Left lung (tissue), 4 donors: ENCODE measurements at regions not wholly inside any gene's neighbourhood (a gene's known extent, or its start where the extent isn't known, plus 50 kb on each side); places are given as distances from the start of the nearest gene placed in this dataset.
A peak's percentile ranks its signal among the peaks of the same experiment; 100 is the strongest.
"Not testable (repeated sequence)": the region's sequence is repeated elsewhere in the genome, so short reads cannot be mapped to it uniquely, and the experiment has no call there.

ENCODE experiments used
- ATAC-seq: fragments of 200-7000 bp; cut with Tn5 transposase; one replicate; pipeline ENCODE4 v1.9.1; 2020; ENCODE audit warnings: moderate library complexity
- DNase-seq, 4 donors: peaks; one replicate each; pipeline ENCODE4 v3.0.0-alpha.2; 2013 to 2020
- H3K27ac ChIP-seq, 2 donors: fragments of 200-600 bp; sonication (generic) in 1 of 2; one replicate each; pipeline versions ENCODE4 v1.5.0 to v1.8.0; 2020 to 2021
- H3K27me3 ChIP-seq, 2 donors: fragments of 200-600 bp; sonication (generic) in 1 of 2; one replicate each; pipeline versions ENCODE4 v1.5.0 to v1.8.0; 2020 to 2021
- H3K36me3 ChIP-seq, 2 donors: fragments of 200-600 bp; sonication (generic) in 1 of 2; one replicate each; pipeline versions ENCODE4 v1.5.0 to v1.8.0; 2020 to 2021
- H3K4me1 ChIP-seq, 2 donors: fragments of 200-600 bp; one replicate each; pipeline ENCODE4 v1.8.0; 2021
- H3K4me3 ChIP-seq, 2 donors: fragments of 200-600 bp; sonication (generic) in 1 of 2; one replicate each; pipeline versions ENCODE4 v1.5.0 to v1.8.0; 2020 to 2021; ENCODE audit warnings: mild to moderate bottlenecking in 1 of 2
- H3K9me3 ChIP-seq, 2 donors: fragments of 200-600 bp; sonication (generic) in 1 of 2; one replicate each; pipeline versions ENCODE4 v1.5.0 to v1.8.0; 2020 to 2021
- intact Hi-C, 2 donors: fragments of 100-400 bp; cut with DNase I; formaldehyde crosslinking; loops; one replicate each; pipeline versions ENCODE4 v1.11.2 to v1.14.2; 2022
- TF ChIP-seq, protein P1 (sequence below), 2 donors: fragments of 200-600 bp; sonication (generic) in 1 of 2; IDR thresholded peaks; one replicate each; pipeline versions ENCODE4 v1.5.0 to v1.8.0; 2021; ENCODE audit warnings: antibody characterized with exemption in 2 of 2
- donor health status: DM: no; HTN: yes; CAD: no.
- donor health status: DM: no; HTN: no; CAD: no.

DNA sequence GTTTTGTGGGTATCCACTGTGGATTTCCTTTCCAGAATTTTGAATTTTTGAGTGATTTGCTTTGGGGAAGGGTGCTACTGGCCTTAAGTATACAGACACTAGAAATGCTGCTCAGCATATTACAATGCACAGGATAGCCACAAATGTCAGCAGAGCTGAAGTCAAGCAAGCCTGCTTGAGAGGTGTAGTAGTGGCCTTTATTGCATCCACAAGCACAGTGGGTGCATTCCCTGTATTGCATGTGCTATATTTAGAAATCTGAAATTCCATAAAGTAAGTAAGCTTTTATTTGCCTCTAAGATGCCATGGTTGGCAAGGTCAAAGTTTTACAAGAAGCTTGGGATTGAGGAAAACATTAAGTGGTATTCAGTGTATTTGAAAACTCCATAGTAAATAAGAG lies 79.5 kb upstream of the ZNF91 start:
- H3K4me1 ChIP-seq: no peaks in the 10 kb centered on the region
- ATAC-seq (no peak), DNase-seq (no peak)
- peaks cover 0 to 32% of the 10 kb centered on the region in 2 donors for H3K27me3 ChIP-seq
- H3K27ac ChIP-seq: no peak overlapping the region
- H3K36me3 ChIP-seq: no peaks in the 10 kb centered on the region
- intact Hi-C loops: no loop called here
- H3K9me3 ChIP-seq: peaks cover 0 to 59% of the 10 kb centered on the region in 2 donors
- TF ChIP-seq, protein P1, sequence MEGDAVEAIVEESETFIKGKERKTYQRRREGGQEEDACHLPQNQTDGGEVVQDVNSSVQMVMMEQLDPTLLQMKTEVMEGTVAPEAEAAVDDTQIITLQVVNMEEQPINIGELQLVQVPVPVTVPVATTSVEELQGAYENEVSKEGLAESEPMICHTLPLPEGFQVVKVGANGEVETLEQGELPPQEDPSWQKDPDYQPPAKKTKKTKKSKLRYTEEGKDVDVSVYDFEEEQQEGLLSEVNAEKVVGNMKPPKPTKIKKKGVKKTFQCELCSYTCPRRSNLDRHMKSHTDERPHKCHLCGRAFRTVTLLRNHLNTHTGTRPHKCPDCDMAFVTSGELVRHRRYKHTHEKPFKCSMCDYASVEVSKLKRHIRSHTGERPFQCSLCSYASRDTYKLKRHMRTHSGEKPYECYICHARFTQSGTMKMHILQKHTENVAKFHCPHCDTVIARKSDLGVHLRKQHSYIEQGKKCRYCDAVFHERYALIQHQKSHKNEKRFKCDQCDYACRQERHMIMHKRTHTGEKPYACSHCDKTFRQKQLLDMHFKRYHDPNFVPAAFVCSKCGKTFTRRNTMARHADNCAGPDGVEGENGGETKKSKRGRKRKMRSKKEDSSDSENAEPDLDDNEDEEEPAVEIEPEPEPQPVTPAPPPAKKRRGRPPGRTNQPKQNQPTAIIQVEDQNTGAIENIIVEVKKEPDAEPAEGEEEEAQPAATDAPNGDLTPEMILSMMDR (IDR thresholded peaks at IDR 0.05): no peak
- no peak overlapping the region for H3K4me3 ChIP-seq

DNA sequence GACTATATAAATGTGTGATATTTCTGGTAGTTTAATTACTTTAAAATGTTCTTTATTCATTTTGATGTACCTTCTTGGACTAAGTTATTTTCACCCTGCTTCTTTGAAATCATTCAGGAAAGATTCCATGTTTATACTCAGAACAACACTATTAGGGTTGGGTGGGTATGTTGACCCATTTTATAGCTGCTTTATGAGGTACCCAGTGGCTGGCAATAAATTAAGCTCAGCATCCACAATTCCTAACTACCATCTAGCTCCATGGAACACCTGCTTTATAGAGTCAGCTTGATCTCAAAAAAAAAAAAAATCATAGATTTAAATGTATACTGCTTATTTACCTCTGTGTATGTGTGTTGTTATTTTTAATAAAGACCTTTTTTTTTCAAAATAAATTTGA lies 78.9 kb upstream of the ZNF91 start:
- Histone ChIP-seq H3K36me3 (no peaks in the 10 kb centered on the region), H3K4me3 (no peak overlapping the region), H3K27me3 (peaks cover 0 to 32% of the 10 kb centered on the region in 2 donors), H3K9me3 (peaks cover 0 to 65% of the 10 kb centered on the region in 2 donors), H3K4me1 (no peaks in the 10 kb centered on the region), H3K27ac (no peak overlapping the region)
- no peak for ATAC-seq
- intact Hi-C loops: no loop called here
- DNase-seq: no peak
- TF ChIP-seq, protein P1 (IDR thresholded peaks at IDR 0.05): no peak

DNA sequence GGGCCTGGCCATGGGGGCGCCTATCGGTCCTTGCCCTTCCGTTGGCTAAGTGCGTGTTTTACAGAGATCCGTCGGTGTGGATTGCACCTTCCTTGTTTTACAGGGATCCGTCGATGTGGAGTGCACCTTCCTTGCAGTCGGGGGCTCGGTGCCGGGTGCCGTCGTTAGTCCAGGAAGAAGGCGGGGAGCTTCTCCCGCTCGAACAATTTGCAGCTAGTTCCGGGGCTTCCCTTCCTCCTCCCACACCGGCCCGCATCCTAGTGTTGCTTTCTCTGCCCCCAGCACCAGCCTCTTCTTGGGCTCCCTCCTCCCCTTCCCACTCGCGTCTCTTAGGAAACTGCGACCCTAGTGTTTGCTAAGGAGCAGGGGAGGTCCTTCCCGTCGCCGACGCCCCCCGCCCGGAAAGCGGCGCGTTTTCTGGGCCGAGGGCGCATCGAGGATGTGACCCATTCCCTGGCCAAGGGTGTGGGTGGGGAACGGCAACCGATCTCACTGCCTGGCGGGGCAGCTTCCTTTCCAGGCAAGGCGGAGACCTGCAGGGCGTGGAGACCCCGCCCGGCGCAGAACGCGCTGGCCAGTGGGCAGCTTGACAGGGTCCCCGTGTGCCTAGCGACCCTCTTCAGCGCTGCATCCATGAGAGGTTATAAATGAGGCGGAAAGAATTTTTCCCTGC lies 75.7 kb upstream of the ZNF91 start:
- Histone ChIP-seq H3K27me3 (peaks cover 0 to 32% of the 10 kb centered on the region in 2 donors), H3K4me3 (no peak overlapping the region), H3K36me3 (no peaks in the 10 kb centered on the region), H3K27ac (no peak overlapping the region), H3K4me1 (no peaks in the 10 kb centered on the region), H3K9me3 (peaks cover 0 to 59% of the 10 kb centered on the region in 2 donors)
- intact Hi-C loops: no loop called here
- no peak for ATAC-seq
- DNase-seq: peak in 1 of 4 donors; percentile 0
- TF ChIP-seq, protein P1 (IDR thresholded peaks at IDR 0.05): no peak

DNA sequence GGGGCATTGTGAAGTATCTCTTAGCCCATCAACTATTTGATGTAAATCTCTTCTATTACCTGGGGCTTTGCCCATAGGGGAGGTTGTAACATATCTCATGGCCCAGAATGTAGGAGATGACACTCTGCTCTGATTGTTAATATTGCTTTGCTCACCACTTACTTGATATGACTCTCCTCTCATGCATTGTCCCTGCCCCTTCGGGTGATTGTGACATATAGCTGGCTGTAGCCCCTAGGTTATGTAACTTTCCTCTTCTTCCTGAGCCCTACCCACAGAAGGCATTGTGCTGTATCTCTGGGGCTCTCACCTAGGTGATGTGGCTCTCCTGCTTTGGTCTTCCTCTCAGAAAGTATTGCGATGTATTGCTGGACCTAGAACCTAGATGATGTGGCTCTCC lies 69.1 kb upstream of the ZNF91 start:
- H3K36me3 ChIP-seq, DNase-seq, intact Hi-C loops, H3K27me3 ChIP-seq, H3K27ac ChIP-seq, H3K4me1 ChIP-seq, H3K4me3 ChIP-seq, ATAC-seq: not testable (repeated sequence)
- peaks cover 0 to 59% of the 10 kb centered on the region in 2 donors for H3K9me3 ChIP-seq

DNA sequence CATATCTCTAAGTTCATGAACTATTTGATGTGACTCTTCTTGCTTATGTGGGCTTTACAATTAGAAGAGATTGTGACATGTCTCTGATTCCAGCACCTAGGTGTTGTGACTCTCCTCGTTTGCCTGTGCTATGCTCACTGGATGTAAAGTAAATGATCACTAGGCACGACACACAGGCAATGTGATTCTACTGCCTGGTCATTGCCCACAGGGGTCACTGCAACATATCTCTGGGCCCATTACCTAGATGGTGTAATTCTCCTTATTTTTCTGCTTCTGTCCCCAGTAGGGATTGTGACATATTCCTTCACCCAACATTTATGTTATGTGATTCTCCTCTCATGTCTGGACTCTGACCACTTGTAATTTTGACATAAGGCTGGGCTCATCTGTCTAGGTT lies 65.8 kb upstream of the ZNF91 start:
- TF ChIP-seq, protein P1 (IDR thresholded peaks at IDR 0.05): no peak
- Histone ChIP-seq H3K4me1 (no peaks in the 10 kb centered on the region), H3K27me3 (no peaks in the 10 kb centered on the region), H3K27ac (no peak overlapping the region), H3K9me3 (peaks cover 0 to 60% of the 10 kb centered on the region in 2 donors), H3K4me3 (no peak overlapping the region), H3K36me3 (no peaks in the 10 kb centered on the region)
- ATAC-seq (no peak), DNase-seq (no peak)
- intact Hi-C loops: no loop called here

DNA sequence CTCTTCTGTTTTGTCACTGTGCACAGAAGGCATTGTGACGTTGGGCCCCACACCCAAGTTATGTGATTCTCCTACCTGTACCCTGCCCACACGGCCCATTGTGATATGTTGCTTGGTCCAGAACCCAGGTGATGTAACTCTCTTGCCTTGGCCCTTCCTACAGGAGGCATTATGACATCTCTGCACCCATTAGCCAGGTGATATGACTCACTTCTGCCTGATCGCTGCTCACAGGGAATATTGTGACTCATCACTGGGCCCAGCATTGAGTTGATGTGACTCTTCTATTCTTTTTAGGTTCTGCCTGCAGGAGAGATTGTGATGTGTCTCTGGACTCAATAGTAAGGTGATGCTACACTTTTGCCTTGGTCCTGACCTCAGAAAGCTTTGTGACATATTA lies 65.4 kb upstream of the ZNF91 start:
- TF ChIP-seq, protein P1 (IDR thresholded peaks at IDR 0.05): no peak
- Histone ChIP-seq H3K9me3 (peaks cover 0 to 58% of the 10 kb centered on the region in 2 donors), H3K27ac (no peak overlapping the region), H3K4me1 (no peaks in the 10 kb centered on the region), H3K27me3 (no peaks in the 10 kb centered on the region), H3K36me3 (no peaks in the 10 kb centered on the region), H3K4me3 (no peak overlapping the region)
- DNase-seq (no peak), ATAC-seq (no peak)
- intact Hi-C loops: no loop called here
